ENCODE measurements at regions not wholly inside any gene's neighbourhood (a gene's known extent, or its start where the extent isn't known, plus 50 kb on each side); places are given as distances from the start of the nearest gene placed in this dataset.

GRCh38 chr21:15151385-15152103 lies 86.7 kb upstream of the NRIP1 start:
- DNase-seq (ENCODE audit: low spot score), result no peak

- DNase-seq (ENCODE audit: low spot score), result no peak
These were observed 87.8 kb upstream of the NRIP1 start for GRCh38 chr21:15152591-15152990.

- no peak for DNase-seq (ENCODE audit: low spot score)
These were observed 94.7 kb upstream of the NRIP1 start for GRCh38 chr21:15159382-15160020.

GRCh38 chr21:15160136-15160535 lies 95.3 kb upstream of the NRIP1 start:
- DNase-seq (ENCODE audit: low spot score), result no peak

GRCh38 chr21:15162921-15163320 lies 98.1 kb upstream of the NRIP1 start:
- no peak for DNase-seq (ENCODE audit: low spot score)

GRCh38 chr21:15164273-15164672 lies 99.5 kb upstream of the NRIP1 start:
- DNase-seq (ENCODE audit: low spot score), result no peak

GRCh38 chr21:15164678-15165303 lies 100.0 kb upstream of the NRIP1 start:
- no peak for DNase-seq (ENCODE audit: low spot score)

- DNase-seq (ENCODE audit: low spot score), result no peak
These were observed 105.8 kb upstream of the NRIP1 start for GRCh38 chr21:15170614-15171013.

- no peak for DNase-seq (ENCODE audit: low spot score)
These were observed 106.7 kb upstream of the NRIP1 start for GRCh38 chr21:15171546-15171945.

GRCh38 chr21:15172963-15173362 lies 108.2 kb upstream of the NRIP1 start:
- no peak for DNase-seq (ENCODE audit: low spot score)

GRCh38 chr21:15174923-15175322 lies 110.1 kb upstream of the NRIP1 start:
- no peak for DNase-seq (ENCODE audit: low spot score)

- DNase-seq (ENCODE audit: low spot score), result no peak
These were observed 117.9 kb upstream of the NRIP1 start for GRCh38 chr21:15182731-15183130.

GRCh38 chr21:15183813-15184257 lies 119.0 kb upstream of the NRIP1 start:
- DNase-seq (ENCODE audit: low spot score), result no peak

GRCh38 chr21:15190412-15190811 lies 125.6 kb upstream of the NRIP1 start:
- no peak for DNase-seq (ENCODE audit: low spot score)

GRCh38 chr21:15190837-15191236 lies 126.0 kb upstream of the NRIP1 start:
- DNase-seq (ENCODE audit: low spot score), result no peak

GRCh38 chr21:15191342-15191741 lies 126.5 kb upstream of the NRIP1 start:
- DNase-seq (ENCODE audit: low spot score), result no peak

- DNase-seq (ENCODE audit: low spot score), result no peak
These were observed 127.4 kb upstream of the NRIP1 start for GRCh38 chr21:15192243-15192642.

GRCh38 chr21:15193937-15194336 lies 129.1 kb upstream of the NRIP1 start:
- DNase-seq (ENCODE audit: low spot score), result no peak

GRCh38 chr21:15195104-15195503 lies 130.3 kb upstream of the NRIP1 start:
- DNase-seq (ENCODE audit: low spot score), result no peak

GRCh38 chr21:15195768-15196167 lies 131.0 kb upstream of the NRIP1 start:
- no peak for DNase-seq (ENCODE audit: low spot score)

GRCh38 chr21:15197696-15198095 lies 132.9 kb upstream of the NRIP1 start:
- DNase-seq (ENCODE audit: low spot score), result no peak

GRCh38 chr21:15199414-15200383 lies 134.9 kb upstream of the NRIP1 start:
- no peak for DNase-seq (ENCODE audit: low spot score)
